SU-DHL-6 (cell line): ENCODE measurements at regions not wholly inside any gene's neighbourhood (a gene's known extent, or its start where the extent isn't known, plus 50 kb on each side); places are given as distances from the start of the nearest gene placed in this dataset.
"Not testable (repeated sequence)": the region's sequence is repeated elsewhere in the genome, so short reads cannot be mapped to it uniquely, and the experiment has no call there.

ENCODE experiments used
- H2AFZ ChIP-seq: fragments of 200-600 bp; sonication (generic); 2 replicates; pipeline ENCODE4 v1.6.1; 2014; ENCODE audit warnings: low read depth, mild to moderate bottlenecking, moderate library complexity, mixed read lengths, antibody characterized with exemption, low read length; ENCODE audit not compliant: severe bottlenecking
- H3F3A ChIP-seq: fragments of 200-600 bp; shearing (Covaris generic); 2 replicates; pipeline ENCODE4 v1.6.0; 2016; ENCODE audit warnings: antibody characterized with exemption, mild to moderate bottlenecking; ENCODE audit not compliant: insufficient read depth
- H3K27ac ChIP-seq: fragments of 200-600 bp; sonication (generic); 2 replicates; pipeline ENCODE4 v1.5.1; 2016; ENCODE audit warnings: low read depth, mild to moderate bottlenecking, low read length, moderate library complexity, mixed read lengths
- H3K27me3 ChIP-seq: fragments of 200-600 bp; sonication (generic), shearing (Covaris generic); 2 replicates; pipeline ENCODE4 v1.6.0; 2014; ENCODE audit warnings: mild to moderate bottlenecking, low read length
- H3K36me3 ChIP-seq: fragments of 200-600 bp; sonication (generic); 2 replicates; pipeline ENCODE4 v1.6.1; 2014; ENCODE audit warnings: mild to moderate bottlenecking, low read length, mixed read lengths
- H3K4me2 ChIP-seq: fragments of 300-600, 200-600 bp; shearing (Covaris generic), sonication (generic); 2 replicates; pipeline ENCODE4 v1.6.0; 2014; ENCODE audit warnings: low read length, low read depth, mild to moderate bottlenecking; ENCODE audit not compliant: poor library complexity, severe bottlenecking
- H3K4me3 ChIP-seq: fragments of 200-600 bp; sonication (generic); 2 replicates; pipeline ENCODE4 v1.5.1; 2014; ENCODE audit warnings: antibody characterized with exemption, low read length, mild to moderate bottlenecking, mixed read lengths; ENCODE audit not compliant: insufficient read depth, poor library complexity, severe bottlenecking
- H3K79me2 ChIP-seq: fragments of 200-600 bp; sonication (generic); 2 replicates; pipeline ENCODE4 v1.6.1; 2014; ENCODE audit warnings: mild to moderate bottlenecking, low read length, moderate library complexity; ENCODE audit not compliant: insufficient read depth
- H3K9ac ChIP-seq: fragments of 200-600 bp; sonication (generic); 2 replicates; pipeline ENCODE4 v1.7.0; 2014; ENCODE audit warnings: mild to moderate bottlenecking, low read length
- H3K9me2 ChIP-seq: fragments of 200-600 bp; sonication (generic); replicated peaks from 2 replicates; pipeline ENCODE4 v1.6.1; 2014; ENCODE audit warnings: low read length; ENCODE audit not compliant: insufficient read depth
- H3K9me3 ChIP-seq: fragments of 200-600 bp; sonication (generic); 2 replicates; pipeline ENCODE4 v1.6.1; 2014; ENCODE audit warnings: low read length, mixed read lengths; ENCODE audit not compliant: insufficient read depth
- H4K20me1 ChIP-seq: fragments of 200-600 bp; sonication (generic); 2 replicates; pipeline ENCODE4 v1.6.1; 2014; ENCODE audit warnings: low read depth, mild to moderate bottlenecking, antibody characterized with exemption, low read length, moderate library complexity, mixed read lengths
- EZH2phosphoT487 ChIP-seq: fragments of 200-600 bp; sonication (generic), shearing (Covaris generic); conservative IDR thresholded peaks from 2 replicates; pipeline ENCODE4 v1.6.1; 2018; ENCODE audit warnings: mild to moderate bottlenecking, antibody characterized with exemption, low read length, moderate library complexity, mixed read lengths
- TF ChIP-seq, protein P1 (sequence below): fragments of 200-600 bp; sonication (generic); IDR thresholded peaks from one replicate; pipeline ENCODE4 v1.5.1; 2017; ENCODE audit warnings: antibody characterized with exemption, mild to moderate bottlenecking, low read length, moderate library complexity; ENCODE audit not compliant: insufficient read depth, poor library complexity, severe bottlenecking

- Histone ChIP-seq H4K20me1 (no peaks in the 10 kb centered on the region), H3K9me3 (no peaks in the 10 kb centered on the region), H3K27me3 (no peaks in the 10 kb centered on the region), H3K36me3 (no peaks in the 10 kb centered on the region), H3K9me2 (no peaks in the 10 kb centered on the region), H3K9ac (no peak overlapping the region), H3K27ac (no peak overlapping the region), H2AFZ (no peak overlapping the region), H3K4me3 (no peak overlapping the region), H3F3A (no peaks in the 10 kb centered on the region), H3K4me2 (no peak overlapping the region), H3K79me2 (no peaks in the 10 kb centered on the region)
- TF ChIP-seq, protein P1, sequence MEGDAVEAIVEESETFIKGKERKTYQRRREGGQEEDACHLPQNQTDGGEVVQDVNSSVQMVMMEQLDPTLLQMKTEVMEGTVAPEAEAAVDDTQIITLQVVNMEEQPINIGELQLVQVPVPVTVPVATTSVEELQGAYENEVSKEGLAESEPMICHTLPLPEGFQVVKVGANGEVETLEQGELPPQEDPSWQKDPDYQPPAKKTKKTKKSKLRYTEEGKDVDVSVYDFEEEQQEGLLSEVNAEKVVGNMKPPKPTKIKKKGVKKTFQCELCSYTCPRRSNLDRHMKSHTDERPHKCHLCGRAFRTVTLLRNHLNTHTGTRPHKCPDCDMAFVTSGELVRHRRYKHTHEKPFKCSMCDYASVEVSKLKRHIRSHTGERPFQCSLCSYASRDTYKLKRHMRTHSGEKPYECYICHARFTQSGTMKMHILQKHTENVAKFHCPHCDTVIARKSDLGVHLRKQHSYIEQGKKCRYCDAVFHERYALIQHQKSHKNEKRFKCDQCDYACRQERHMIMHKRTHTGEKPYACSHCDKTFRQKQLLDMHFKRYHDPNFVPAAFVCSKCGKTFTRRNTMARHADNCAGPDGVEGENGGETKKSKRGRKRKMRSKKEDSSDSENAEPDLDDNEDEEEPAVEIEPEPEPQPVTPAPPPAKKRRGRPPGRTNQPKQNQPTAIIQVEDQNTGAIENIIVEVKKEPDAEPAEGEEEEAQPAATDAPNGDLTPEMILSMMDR = no peak
- no peak for TF ChIP-seq EZH2phosphoT487
Measured at GRCh38 chr4:123653236-123653635, 256.6 kb downstream of the SPRY1 start.

GRCh38 chr4:123656746-123657294 is 260.2 kb downstream of the SPRY1 start:
- not testable (repeated sequence) for H4K20me1 ChIP-seq, H2AFZ ChIP-seq, H3K36me3 ChIP-seq, H3F3A ChIP-seq, H3K27ac ChIP-seq, H3K79me2 ChIP-seq, H3K27me3 ChIP-seq, H3K4me3 ChIP-seq, H3K9me3 ChIP-seq, H3K4me2 ChIP-seq, H3K9me2 ChIP-seq, H3K9ac ChIP-seq

- H3K4me2 ChIP-seq = not testable (repeated sequence)
Measured at GRCh38 chr4:123657606-123658005, 261.0 kb downstream of the SPRY1 start.

GRCh38 chr4:123659262-123659661 is 262.7 kb downstream of the SPRY1 start:
- no peak for TF ChIP-seq EZH2phosphoT487
- TF ChIP-seq, protein P1 = no peak
- Histone ChIP-seq H3K4me3 (no peak overlapping the region), H3F3A (no peaks in the 10 kb centered on the region), H3K9me2 (no peaks in the 10 kb centered on the region), H3K27ac (no peak overlapping the region), H3K79me2 (no peaks in the 10 kb centered on the region), H3K36me3 (no peaks in the 10 kb centered on the region), H4K20me1 (no peaks in the 10 kb centered on the region), H3K9me3 (no peaks in the 10 kb centered on the region), H3K4me2 (no peak overlapping the region), H2AFZ (no peak overlapping the region), H3K9ac (no peak overlapping the region), H3K27me3 (no peaks in the 10 kb centered on the region)

More at GRCh38 chr4:123657606-123658005, 261.0 kb downstream of the SPRY1 start:
- not testable (repeated sequence) for H3K27me3 ChIP-seq, H3K36me3 ChIP-seq, H3K9me2 ChIP-seq, H3F3A ChIP-seq, H2AFZ ChIP-seq, H3K79me2 ChIP-seq, H3K9me3 ChIP-seq, H4K20me1 ChIP-seq, H3K4me3 ChIP-seq, H3K9ac ChIP-seq, H3K27ac ChIP-seq
